NOMO-1 treated with DMSO at 0.1 percent for 48 hours (cell line): ENCODE measurements at regions not wholly inside any gene's neighbourhood (a gene's known extent, or its start where the extent isn't known, plus 50 kb on each side); places are given as distances from the start of the nearest gene placed in this dataset.

Source experiments
- DNase-seq: peaks from one replicate; lab custom pipeline; 2025; ENCODE audit not compliant: unreplicated experiment; lab: John Stamatoyannopoulos, UW

GRCh38 chr5:30608501-30608900 is 585.0 kb upstream of the CDH6 start:
- no peak for DNase-seq

GRCh38 chr5:30607301-30607894 is 586.1 kb upstream of the CDH6 start:
- DNase-seq = no peak

- no peak for DNase-seq
Measured at GRCh38 chr5:30605693-30606268, 587.7 kb upstream of the CDH6 start.

GRCh38 chr5:30604648-30605262 is 588.7 kb upstream of the CDH6 start:
- no peak for DNase-seq

GRCh38 chr5:30600892-30601291 is 592.6 kb upstream of the CDH6 start:
- DNase-seq = no peak

GRCh38 chr5:30596495-30597064 is 596.9 kb upstream of the CDH6 start:
- DNase-seq = no peak

GRCh38 chr5:30594331-30594730 is 599.2 kb upstream of the CDH6 start:
- no peak for DNase-seq

GRCh38 chr5:30592833-30593232 is 600.7 kb upstream of the CDH6 start:
- DNase-seq = no peak

GRCh38 chr5:30581198-30581935 is 612.1 kb upstream of the CDH6 start:
- DNase-seq = no peak

GRCh38 chr5:30574761-30575160 is 618.7 kb upstream of the CDH6 start:
- DNase-seq = no peak

GRCh38 chr5:30572279-30572678 is 621.2 kb upstream of the CDH6 start:
- no peak for DNase-seq

GRCh38 chr5:30561771-30562170 is 631.7 kb upstream of the CDH6 start:
- DNase-seq = no peak

- no peak for DNase-seq
Measured at GRCh38 chr5:30551618-30552017, 641.9 kb upstream of the CDH6 start.

- DNase-seq = no peak
Measured at GRCh38 chr5:30548580-30549305, 644.7 kb upstream of the CDH6 start.

- DNase-seq = no peak
Measured at GRCh38 chr5:30540150-30540549, 653.3 kb upstream of the CDH6 start.

- no peak for DNase-seq
Measured at GRCh38 chr5:30539004-30539634, 654.4 kb upstream of the CDH6 start.

- no peak for DNase-seq
Measured at GRCh38 chr5:30525353-30525752, 668.1 kb upstream of the CDH6 start.

- DNase-seq = no peak
Measured at GRCh38 chr5:30524428-30524827, 669.1 kb upstream of the CDH6 start.

GRCh38 chr5:30523061-30523460 is 670.4 kb upstream of the CDH6 start:
- no peak for DNase-seq

- no peak for DNase-seq
Measured at GRCh38 chr5:30505014-30505886, 688.2 kb upstream of the CDH6 start.
